ENCODE measurements at regions not wholly inside any gene's neighbourhood (a gene's known extent, or its start where the extent isn't known, plus 50 kb on each side); places are given as distances from the start of the nearest gene placed in this dataset.

- TF ChIP-seq CTCF (IDR thresholded peaks at IDR 0.05) (no peak), ZFX (IDR thresholded peaks at IDR 0.05; ENCODE audit: borderline replicate concordance) (no peak)
Observed at GRCh38 chr14:97107080-97107479, 309.9 kb downstream of the VRK1 start.
